ENCODE measurements at regions not wholly inside any gene's neighbourhood (a gene's known extent, or its start where the extent isn't known, plus 50 kb on each side); places are given as distances from the start of the nearest gene placed in this dataset.
A peak's percentile ranks its signal among the peaks of the same experiment; 100 is the strongest.

GRCh38 chr11:13207665-13208594 lies 69.7 kb upstream of the BMAL1 start (continued):
- TF ChIP-seq JUND (IDR thresholded peaks at IDR 0.05; ENCODE audit: borderline replicate concordance, low read depth, low read length) (peak; percentile 99), JUND (tag; IDR thresholded peaks at IDR 0.05; ENCODE audit: borderline replicate concordance, low read depth, low read length) (peak; percentile 99), ZEB2 (IDR thresholded peaks at IDR 0.05) (peak; percentile 58; the same call in 1 of the 2 replicates), E2F4 (CRISPR knock-in tag; IDR thresholded peaks at IDR 0.05; ENCODE audit: low read depth) (no peak), TCF7L2 (IDR thresholded peaks at IDR 0.05; ENCODE audit: low read depth, low read length) (no peak), HES1 (IDR thresholded peaks at IDR 0.05; ENCODE audit: low read depth) (0 out of 2 replicates have a peak, but pooled peaks have one; percentile 25), NFE2 (IDR thresholded peaks at IDR 0.05; ENCODE audit: low read depth) (0 out of 2 replicates have a peak, but pooled peaks have one; percentile 35), SMARCE1 (IDR thresholded peaks at IDR 0.05) (peak; percentile 92), SMAD2 (IDR thresholded peaks at IDR 0.05; ENCODE audit: low read depth, low read length) (no peak), ATF7 (IDR thresholded peaks at IDR 0.05) (peak; percentile 62), ZBTB9 (CRISPR knock-in tag; IDR thresholded peaks at IDR 0.05) (no peak), HDAC2 (IDR thresholded peaks at IDR 0.05) (peak; percentile 81; the same call in 1 of the 2 replicates), CBFA2T3 (IDR thresholded peaks at IDR 0.05) (peak; percentile 82), HDAC1 (IDR thresholded peaks at IDR 0.05) (peak in 1 of 2 experiments; percentile 82; a peak in 2 of 4 replicates), ATF1 (CRISPR knock-in tag; IDR thresholded peaks at IDR 0.05) (no peak), ATF1 (tag; IDR thresholded peaks at IDR 0.05) (0 out of 2 replicates have a peak, but pooled peaks have one; percentile 31), CTBP1 (IDR thresholded peaks at IDR 0.05; ENCODE audit: borderline replicate concordance) (peak; percentile 53; the same call in 1 of the 2 replicates), ZNF780A (CRISPR knock-in tag; IDR thresholded peaks at IDR 0.05) (no peak)
- TF ChIP-seq, protein P1, sequence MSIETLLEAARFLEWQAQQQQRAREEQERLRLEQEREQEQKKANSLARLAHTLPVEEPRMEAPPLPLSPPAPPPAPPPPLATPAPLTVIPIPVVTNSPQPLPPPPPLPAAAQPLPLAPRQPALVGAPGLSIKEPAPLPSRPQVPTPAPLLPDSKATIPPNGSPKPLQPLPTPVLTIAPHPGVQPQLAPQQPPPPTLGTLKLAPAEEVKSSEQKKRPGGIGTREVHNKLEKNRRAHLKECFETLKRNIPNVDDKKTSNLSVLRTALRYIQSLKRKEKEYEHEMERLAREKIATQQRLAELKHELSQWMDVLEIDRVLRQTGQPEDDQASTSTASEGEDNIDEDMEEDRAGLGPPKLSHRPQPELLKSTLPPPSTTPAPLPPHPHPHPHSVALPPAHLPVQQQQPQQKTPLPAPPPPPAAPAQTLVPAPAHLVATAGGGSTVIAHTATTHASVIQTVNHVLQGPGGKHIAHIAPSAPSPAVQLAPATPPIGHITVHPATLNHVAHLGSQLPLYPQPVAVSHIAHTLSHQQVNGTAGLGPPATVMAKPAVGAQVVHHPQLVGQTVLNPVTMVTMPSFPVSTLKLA (conservative IDR thresholded peaks at IDR 0.05), result 0 out of 4 replicates have a peak, but pooled peaks of 1 of the 2 experiments have one; percentile 45
- TF ChIP-seq, protein P2, sequence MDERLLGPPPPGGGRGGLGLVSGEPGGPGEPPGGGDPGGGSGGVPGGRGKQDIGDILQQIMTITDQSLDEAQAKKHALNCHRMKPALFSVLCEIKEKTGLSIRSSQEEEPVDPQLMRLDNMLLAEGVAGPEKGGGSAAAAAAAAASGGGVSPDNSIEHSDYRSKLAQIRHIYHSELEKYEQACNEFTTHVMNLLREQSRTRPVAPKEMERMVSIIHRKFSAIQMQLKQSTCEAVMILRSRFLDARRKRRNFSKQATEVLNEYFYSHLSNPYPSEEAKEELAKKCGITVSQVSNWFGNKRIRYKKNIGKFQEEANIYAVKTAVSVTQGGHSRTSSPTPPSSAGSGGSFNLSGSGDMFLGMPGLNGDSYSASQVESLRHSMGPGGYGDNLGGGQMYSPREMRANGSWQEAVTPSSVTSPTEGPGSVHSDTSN (CRISPR knock-in tag; IDR thresholded peaks at IDR 0.05; ENCODE audit: low read depth), result no peak
- TF ChIP-seq, protein P2 (tag; conservative IDR thresholded peaks at IDR 0.05; ENCODE audit: low read depth), result peak; percentile 85
